HCT116 (cell line): ENCODE measurements at regions not wholly inside any gene's neighbourhood (a gene's known extent, or its start where the extent isn't known, plus 50 kb on each side); places are given as distances from the start of the nearest gene placed in this dataset.

Experiments
- ATAC-seq: fragments of 200-7000 bp; cut with Tn5 transposase; 2 replicates; pipeline ENCODE4 v1.9.1; 2020; ENCODE audit warnings: mild to moderate bottlenecking, moderate library complexity
- BruUV-seq: library from RNA; stranded (reverse); fragments of 400-500 nt; replicated peaks from 2 replicates; lab custom pipeline; 2021; lab: Mats Ljungman, UMichigan
- CTCF ChIA-PET: fragments of 300-600 bp; sonication (Branson Sonifier 250); formaldehyde crosslinking; loops from one replicate; lab custom pipeline; 2021; ENCODE audit warnings: antibody characterized with exemption; lab: Charles Lee
- POLR2A ChIA-PET: fragments of 300-600, 350-600 bp; sonication (Branson Sonifier 250); formaldehyde crosslinking; loops from one replicate; lab custom pipeline; 2021; ENCODE audit warnings: antibody characterized with exemption; lab: Charles Lee
- RAD21 ChIA-PET, 2 experiments: fragments of 300-600 bp; sonication (Branson Sonifier 250); formaldehyde crosslinking; loops; one replicate each; lab custom pipeline; 2023; ENCODE audit warnings: low total read pairs in 2 of 2; ENCODE audit not compliant: uncharacterized antibody in 2 of 2, unreplicated experiment in 2 of 2, low non-redundant PET in 1 of 2; lab: Charles Lee
- DNase-seq: peaks from one replicate; pipeline ENCODE4 v3.0.0-alpha.2; 2010; ENCODE audit warnings: low read depth, low spot score
- H2AFZ ChIP-seq: fragments of 200-600 bp; shearing (Covaris generic), sonication (generic); 2 replicates; pipeline ENCODE4 v1.6.1; 2017; ENCODE audit warnings: low read depth, mixed run types, mixed read lengths, antibody characterized with exemption, low read length; ENCODE audit not compliant: poor library complexity, severe bottlenecking
- H3K27ac ChIP-seq: 2 replicates; pipeline ENCODE4 v1.5.1; 2012; ENCODE audit warnings: low read depth, low read length
- H3K27me3 ChIP-seq: fragments of 200-600 bp; sonication (generic); 2 replicates; pipeline ENCODE4 v1.6.1; 2016; ENCODE audit warnings: mixed run types, low read length, mixed read lengths; ENCODE audit not compliant: insufficient read depth
- H3K36me3 ChIP-seq, 2 experiments: fragments of 200-500 bp in 1 of 2; fragments of 200-600 bp in 1 of 2; sonication (Bioruptor generic) in 1 of 2; sonication (generic) in 1 of 2; 2 replicates each; pipeline versions ENCODE4 v1.5.1 to v1.6.1; 2014 to 2016; ENCODE audit warnings: low read length in 2 of 2, inconsistent platforms in 1 of 2, mixed read lengths in 1 of 2, mixed run types in 1 of 2; ENCODE audit not compliant: insufficient read depth in 2 of 2, control insufficient read depth in 1 of 2
- H3K4me1 ChIP-seq, 2 experiments: fragments of 200-600 bp in 1 of 2; sonication (generic) in 1 of 2; 2 replicates each; pipeline versions ENCODE4 v1.5.1 to v1.6.1; 2012 to 2017; ENCODE audit warnings: low read length in 2 of 2, inconsistent platforms in 1 of 2, mild to moderate bottlenecking in 1 of 2, mixed read lengths in 1 of 2, mixed run types in 1 of 2, moderate library complexity in 1 of 2; ENCODE audit not compliant: insufficient read depth in 2 of 2, control insufficient read depth in 1 of 2
- H3K4me2 ChIP-seq: fragments of 200-600 bp; sonication (generic); 2 replicates; pipeline ENCODE4 v1.6.1; 2017; ENCODE audit warnings: mixed run types, low read length, mixed read lengths
- H3K4me3 ChIP-seq, 2 experiments: fragments of 200-600 bp in 1 of 2; sonication (generic) in 1 of 2; replicated peaks in 1 of 2; 2 replicates each; pipeline ENCODE4 v1.5.1; 2011 to 2016; ENCODE audit warnings: low read length in 2 of 2, control low read depth in 1 of 2, low read depth in 1 of 2, mild to moderate bottlenecking in 1 of 2, mixed read lengths in 1 of 2, mixed run types in 1 of 2
- H3K79me2 ChIP-seq: fragments of 200-600 bp; sonication (generic); 2 replicates; pipeline ENCODE4 v1.6.1; 2017; ENCODE audit warnings: mild to moderate bottlenecking, mixed run types, low read length, moderate library complexity, mixed read lengths; ENCODE audit not compliant: insufficient read depth
- H3K9ac ChIP-seq: fragments of 200-600 bp; sonication (generic); 2 replicates; pipeline ENCODE4 v1.6.1; 2016; ENCODE audit warnings: low read length, mixed read lengths
- H3K9me2 ChIP-seq: fragments of 200-600 bp; sonication (generic), shearing (Covaris generic); 2 replicates; pipeline ENCODE4 v1.6.1; 2017; ENCODE audit warnings: mixed run types, mild to moderate bottlenecking, moderate library complexity; ENCODE audit not compliant: insufficient read depth
- H3K9me3 ChIP-seq, 2 experiments: fragments of 200-500 bp in 1 of 2; fragments of 200-600 bp in 1 of 2; sonication (Bioruptor generic) in 1 of 2; sonication (generic) in 1 of 2; 2 replicates each; pipeline ENCODE4 v1.6.1; 2014 to 2017; ENCODE audit warnings: low read length in 2 of 2, mixed read lengths in 2 of 2, inconsistent platforms in 1 of 2, low read depth in 1 of 2, mild to moderate bottlenecking in 1 of 2, mixed run types in 1 of 2, moderate library complexity in 1 of 2; ENCODE audit not compliant: control insufficient read depth in 1 of 2, insufficient read depth in 1 of 2
- H4K20me1 ChIP-seq: fragments of 200-600 bp; sonication (generic), shearing (Covaris generic); 2 replicates; pipeline ENCODE4 v1.6.1; 2017; ENCODE audit warnings: mixed run types, mild to moderate bottlenecking, moderate library complexity; ENCODE audit not compliant: insufficient read depth
- ATF3 ChIP-seq: IDR thresholded peaks from 2 replicates; pipeline ENCODE4 v1.6.1; 2012
- CEBPB ChIP-seq: IDR thresholded peaks from 2 replicates; pipeline ENCODE4 v1.6.1; 2012; ENCODE audit warnings: low read depth
- CTCF ChIP-seq, 3 experiments: fragments of 200-600 bp in 1 of 3; sonication (generic) in 1 of 3; IDR thresholded peaks in 2 of 3; conservative IDR thresholded peaks in 1 of 3; 2 replicates each; pipeline ENCODE4 v1.5.1; 2012 to 2017; ENCODE audit warnings: low read depth in 2 of 3, low read length in 2 of 3, antibody characterized with exemption in 1 of 3, borderline replicate concordance in 1 of 3, control low read depth in 1 of 3, mild to moderate bottlenecking in 1 of 3, mixed read lengths in 1 of 3, mixed run types in 1 of 3, moderate library complexity in 1 of 3; ENCODE audit not compliant: insufficient read depth in 1 of 3
- EGR1 ChIP-seq: IDR thresholded peaks from 2 replicates; pipeline ENCODE4 v1.6.1; 2012; ENCODE audit warnings: low read depth
- ELF1 ChIP-seq: IDR thresholded peaks from 2 replicates; pipeline ENCODE4 v1.6.1; 2012; ENCODE audit warnings: low read depth, borderline replicate concordance
- EZH2phosphoT487 ChIP-seq: fragments of 200-600 bp; IDR thresholded peaks from 2 replicates; pipeline ENCODE4 v1.6.1; 2018; ENCODE audit warnings: antibody characterized with exemption, borderline replicate concordance
- FOSL1 ChIP-seq: IDR thresholded peaks from 2 replicates; pipeline ENCODE4 v1.6.1; 2012; ENCODE audit warnings: low read depth
- JUND ChIP-seq: IDR thresholded peaks from 2 replicates; pipeline ENCODE4 v1.6.1; 2012
- MAX ChIP-seq: IDR thresholded peaks from 2 replicates; pipeline ENCODE4 v1.6.1; 2012
- POLR2A ChIP-seq: IDR thresholded peaks from 2 replicates; pipeline ENCODE4 v1.7.0; 2011; ENCODE audit warnings: borderline replicate concordance; ENCODE audit not compliant: insufficient read depth, insufficient read length; ENCODE audit errors: extremely low read depth
- POLR2AphosphoS5 ChIP-seq: IDR thresholded peaks from 2 replicates; pipeline ENCODE4 v1.6.1; 2011; ENCODE audit warnings: mild to moderate bottlenecking, low read depth, low read length, moderate library complexity
- RAD21 ChIP-seq: IDR thresholded peaks from 2 replicates; pipeline ENCODE4 v1.6.1; 2012; ENCODE audit warnings: low read depth, mild to moderate bottlenecking
- REST ChIP-seq: IDR thresholded peaks from 2 replicates; pipeline ENCODE4 v1.6.1; 2012; ENCODE audit warnings: low read depth
- SIN3A ChIP-seq: IDR thresholded peaks from 2 replicates; pipeline ENCODE4 v1.6.1; 2012; ENCODE audit warnings: low read depth
- SP1 ChIP-seq: IDR thresholded peaks from 2 replicates; pipeline ENCODE4 v1.6.1; 2012; ENCODE audit warnings: low read depth
- SRF ChIP-seq: IDR thresholded peaks from 2 replicates; pipeline ENCODE4 v1.6.1; 2012; ENCODE audit warnings: low read depth
- YY1 ChIP-seq: IDR thresholded peaks from 2 replicates; pipeline ENCODE4 v1.6.1; 2011; ENCODE audit warnings: low read length, low read depth, moderate library complexity, mild to moderate bottlenecking; ENCODE audit not compliant: insufficient replicate concordance; ENCODE audit errors: extremely low read depth
- ZFX ChIP-seq: fragments of 450-650 bp; IDR thresholded peaks from 2 replicates; pipeline ENCODE4 v1.6.1; 2017
- ZNF274 ChIP-seq: fragments of 200-500 bp; sonication (Bioruptor generic); IDR thresholded peaks from 2 replicates; pipeline ENCODE4 v1.6.1; 2014; ENCODE audit warnings: mild to moderate bottlenecking, low read depth, low read length, inconsistent platforms
- intact Hi-C: fragments of 100-400 bp; cut with micrococcal nuclease; formaldehyde crosslinking; loops from 2 replicates; pipeline ENCODE4 v1.10.0; 2022

- TF ChIP-seq POLR2AphosphoS5 (no peak), SRF (no peak), MAX (no peak), ATF3 (no peak), SP1 (no peak), ZFX (no peak), JUND (no peak)
These were observed 178.6 kb upstream of the CCDC54 start (continued) for GRCh38 chr3:107198581-107199181.

- Histone ChIP-seq H3K4me1 (no peaks in the 10 kb centered on the region), H3K4me3 (no peak overlapping the region), H4K20me1 (no peaks in the 10 kb centered on the region), H3K9me2 (no peaks in the 10 kb centered on the region), H2AFZ (no peak overlapping the region), H3K79me2 (no peaks in the 10 kb centered on the region), H3K36me3 (no peaks in the 10 kb centered on the region), H3K27me3 (no peaks in the 10 kb centered on the region), H3K4me2 (no peak overlapping the region), H3K9ac (no peak overlapping the region), H3K27ac (no peak overlapping the region), H3K9me3 (no peaks in the 10 kb centered on the region)
- intact Hi-C loops: no loop called here
- ATAC-seq: no peak
- ChIA-PET RAD21 (no interaction called here), CTCF (no interaction called here), POLR2A (no interaction called here)
- no TSS peak for BruUV-seq
- no peak for DNase-seq
- TF ChIP-seq MAX: no peak
- TF ChIP-seq RAD21: no peak
- TF ChIP-seq CEBPB: no peak
- no peak for TF ChIP-seq EZH2phosphoT487
- TF ChIP-seq YY1: no peak
- no peak for TF ChIP-seq CTCF (IDR thresholded peaks at IDR 0.05 in 2 of 3, conservative IDR thresholded peaks at IDR 0.05 in 1 of 3; ENCODE audit: borderline replicate concordance in 1 of 3, insufficient read depth in 1 of 3, low read depth in 2 of 3, low read length in 2 of 3)
- no peak for TF ChIP-seq ELF1
- TF ChIP-seq REST: no peak
- no peak for TF ChIP-seq POLR2A
- no peak for TF ChIP-seq SIN3A
- no peak for TF ChIP-seq EGR1
- TF ChIP-seq ZNF274: no peak
- no peak for TF ChIP-seq FOSL1
- TF ChIP-seq JUND: no peak
These were observed 176.1 kb upstream of the CCDC54 start for GRCh38 chr3:107201146-107201545.
